ENCODE measurements at regions not wholly inside any gene's neighbourhood (a gene's known extent, or its start where the extent isn't known, plus 50 kb on each side); places are given as distances from the start of the nearest gene placed in this dataset.

DNA sequence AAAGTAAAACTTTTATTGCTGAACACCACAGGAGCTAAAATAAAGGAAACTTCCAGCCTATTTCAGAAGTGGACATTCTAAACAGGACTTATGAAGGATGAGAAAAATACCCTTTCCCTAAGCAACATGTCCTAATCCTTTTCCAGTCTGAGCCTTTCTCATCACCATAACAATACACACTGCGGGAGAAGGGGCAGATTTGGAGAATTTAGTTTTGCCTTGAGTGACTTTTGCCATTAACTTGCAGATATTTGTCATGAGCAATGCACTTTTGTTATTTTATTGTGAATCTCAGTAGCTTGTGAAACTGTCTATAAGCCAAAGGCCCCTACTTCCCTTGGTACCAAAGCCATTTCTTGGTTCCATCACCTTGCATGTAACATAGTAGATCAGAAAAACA, 53.0 kb upstream of the OLIG3 start:
- TF ChIP-seq POLR2AphosphoS5 (IDR thresholded peaks at IDR 0.05; ENCODE audit: low read depth, low read length) (no peak), POLR2A (IDR thresholded peaks at IDR 0.05; ENCODE audit: low read depth, low read length) (no peak)
